ENCODE measurements at regions not wholly inside any gene's neighbourhood (a gene's known extent, or its start where the extent isn't known, plus 50 kb on each side); places are given as distances from the start of the nearest gene placed in this dataset.

DNA sequence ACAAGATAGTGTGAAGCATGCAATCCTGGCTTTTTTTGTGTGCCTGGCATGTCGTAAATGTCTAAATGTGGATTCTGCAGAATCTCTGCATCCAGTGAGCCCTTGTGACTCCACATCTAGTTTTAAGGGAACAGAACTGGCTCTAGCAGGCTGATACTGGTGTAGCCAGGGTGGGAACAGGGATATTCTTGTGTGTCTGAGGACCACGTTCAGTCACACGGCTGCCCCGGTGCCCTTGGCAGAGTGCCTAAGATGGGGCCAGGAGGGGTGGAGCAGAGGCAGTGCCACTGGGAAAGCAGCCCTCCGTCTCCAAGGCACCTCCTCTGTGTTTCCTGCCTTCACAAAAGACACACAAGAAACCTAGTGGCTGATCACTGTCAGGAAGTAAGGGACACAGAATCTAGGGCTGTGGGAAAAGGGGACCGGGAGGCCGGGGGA, 91.5 kb upstream of the PARD3B start:
- no peak for TF ChIP-seq CTCF (IDR thresholded peaks at IDR 0.05; ENCODE audit: low read length)
- no peak for TF ChIP-seq EZH2 (IDR thresholded peaks at IDR 0.05; ENCODE audit: borderline replicate concordance, low read length)
